C4-2B (cell line): ENCODE measurements at regions not wholly inside any gene's neighbourhood (a gene's known extent, or its start where the extent isn't known, plus 50 kb on each side); places are given as distances from the start of the nearest gene placed in this dataset.
"Not testable (repeated sequence)": the region's sequence is repeated elsewhere in the genome, so short reads cannot be mapped to it uniquely, and the experiment has no call there.

ENCODE experiments used
- H3K27ac ChIP-seq: fragments of 450-650 bp; 2 replicates; pipeline ENCODE4 v1.5.1; 2017
- CTCF ChIP-seq: fragments of 450-650 bp; conservative IDR thresholded peaks from 2 replicates; pipeline ENCODE4 v1.5.1; 2017; ENCODE audit warnings: mild to moderate bottlenecking
- ZFX ChIP-seq: fragments of 450-650 bp; IDR thresholded peaks from 2 replicates; pipeline ENCODE4 v1.6.1; 2017

- TF ChIP-seq CTCF (no peak), ZFX (no peak)
- H3K27ac ChIP-seq, result no peak overlapping the region
Measured at GRCh38 chr4:164134388-164134787, 619.5 kb upstream of the SMIM31 start.

DNA sequence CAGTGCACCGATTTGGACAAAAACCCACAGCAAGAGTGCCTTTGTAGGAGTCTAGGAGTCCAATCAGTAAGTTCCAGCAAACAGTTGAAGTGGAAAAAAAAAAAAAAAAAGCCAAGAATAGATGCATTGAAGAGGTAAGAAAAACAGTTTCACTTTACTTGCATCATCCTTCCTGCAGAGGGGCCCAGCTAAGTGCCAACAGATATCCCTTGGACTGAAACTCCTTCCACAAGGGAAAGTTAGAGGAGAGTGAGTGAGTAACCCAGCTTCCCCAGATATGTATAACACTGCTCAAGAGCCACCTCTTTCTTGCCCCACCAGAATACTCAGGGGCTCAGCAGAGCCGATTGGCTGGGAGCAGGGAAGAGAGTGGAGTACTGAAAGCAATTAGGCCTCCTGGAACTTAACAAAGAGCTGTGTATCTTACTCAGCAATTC is 617.7 kb upstream of the SMIM31 start:
- H3K27ac ChIP-seq, result no peak overlapping the region

GRCh38 chr4:164138521-164138920 is 615.4 kb upstream of the SMIM31 start:
- H3K27ac ChIP-seq, result no peak overlapping the region
- no peak for TF ChIP-seq CTCF
- no peak for TF ChIP-seq ZFX

More for the DNA sequence above, 617.7 kb upstream of the SMIM31 start:
- no peak for TF ChIP-seq CTCF
- TF ChIP-seq ZFX, result no peak

DNA sequence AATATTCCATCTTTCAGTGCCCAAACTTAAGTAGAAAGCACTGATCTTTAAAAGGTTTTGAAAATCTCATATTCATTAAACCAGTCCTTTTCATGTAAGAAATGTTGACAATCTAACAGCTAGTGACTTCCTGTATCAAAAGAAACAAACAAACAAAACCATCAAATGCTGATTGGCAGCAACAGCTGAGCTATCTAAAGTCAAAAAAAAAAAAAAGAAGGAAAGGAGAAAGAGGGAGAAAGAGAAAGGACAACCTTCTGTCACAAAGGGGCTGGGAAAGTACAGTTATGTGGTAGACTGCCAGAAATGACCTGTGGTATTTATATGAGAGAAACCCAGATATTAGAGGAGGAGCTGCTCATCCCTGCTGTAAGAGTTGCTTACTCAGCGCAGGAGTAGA is 614.6 kb upstream of the SMIM31 start:
- no peak overlapping the region for H3K27ac ChIP-seq
- TF ChIP-seq ZFX, result no peak
- TF ChIP-seq CTCF, result no peak

DNA sequence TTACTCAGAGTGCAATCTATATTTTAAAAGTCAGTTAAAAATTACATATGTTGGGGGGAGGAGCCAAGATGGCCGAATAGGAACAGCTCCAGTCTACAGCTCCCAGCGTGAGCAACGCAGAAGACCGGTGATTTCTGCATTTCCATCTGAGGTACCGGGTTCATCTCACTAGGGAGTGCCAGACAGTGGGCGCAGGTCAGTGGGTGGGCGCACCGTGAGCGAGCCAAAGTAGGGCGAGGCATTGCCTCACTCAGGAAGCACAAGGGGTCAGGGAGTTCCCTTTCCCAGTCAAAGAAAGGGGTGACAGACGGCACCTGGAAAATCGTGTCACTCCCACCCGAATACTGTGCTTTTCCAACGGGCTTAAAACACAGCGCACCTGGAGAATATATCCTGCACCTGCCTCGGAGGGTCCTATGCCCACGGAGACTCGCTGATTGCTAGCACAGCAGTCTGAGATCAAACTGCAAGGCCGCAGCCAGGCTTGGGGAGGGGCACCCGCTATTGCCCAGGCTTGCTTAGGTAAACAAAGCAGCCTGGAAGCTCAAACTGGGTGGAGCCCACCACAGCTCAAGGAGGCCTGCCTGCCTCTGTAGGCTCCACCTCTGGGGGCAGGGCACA is 612.1 kb upstream of the SMIM31 start:
- H3K27ac ChIP-seq, result not testable (repeated sequence)

DNA sequence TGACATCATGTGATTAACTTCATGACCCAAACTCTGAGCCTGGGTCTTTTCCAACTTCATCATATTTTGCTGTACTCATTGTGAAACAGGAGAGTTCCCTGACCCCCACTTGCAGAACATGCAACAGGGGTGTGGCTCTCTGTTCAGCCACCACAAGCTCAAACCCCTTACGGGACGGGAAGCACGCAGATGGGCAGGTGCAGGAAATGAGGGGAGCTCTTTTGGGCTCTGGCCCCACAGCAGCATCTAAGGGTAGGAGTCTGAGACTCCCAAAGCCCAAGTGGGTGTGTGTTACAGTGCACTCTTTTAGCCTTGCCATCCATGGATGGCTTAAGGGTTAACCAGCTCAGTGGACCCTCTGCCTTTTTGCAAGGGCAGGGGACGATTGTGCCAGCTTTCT is 599.5 kb upstream of the SMIM31 start:
- no peak for TF ChIP-seq CTCF
- TF ChIP-seq ZFX, result no peak
- H3K27ac ChIP-seq, result no peak overlapping the region

GRCh38 chr4:164169591-164169990 is 584.3 kb upstream of the SMIM31 start:
- TF ChIP-seq ZFX (no peak), CTCF (no peak)

DNA sequence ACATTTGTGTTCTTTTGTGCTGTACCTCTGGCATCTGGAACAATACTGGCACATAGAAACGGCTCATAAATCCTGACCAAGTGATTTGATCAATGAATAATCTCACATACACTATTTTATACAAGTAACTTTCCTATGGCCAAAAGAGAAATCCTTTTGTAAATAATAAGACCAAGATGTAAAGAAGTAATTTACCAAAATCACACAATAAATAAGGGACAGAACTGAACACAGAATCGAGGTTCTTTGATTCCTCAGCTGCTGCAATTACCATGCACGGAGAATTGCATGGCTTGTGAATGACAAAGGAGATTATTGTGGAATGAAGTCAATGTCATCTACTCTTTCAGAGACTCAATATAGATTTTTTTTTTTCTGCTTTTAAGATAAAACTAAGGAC is 576.8 kb upstream of the SMIM31 start:
- H3K27ac ChIP-seq, result no peak overlapping the region
- TF ChIP-seq CTCF, result no peak
- TF ChIP-seq ZFX, result no peak

More at GRCh38 chr4:164169591-164169990, 584.3 kb upstream of the SMIM31 start:
- no peak overlapping the region for H3K27ac ChIP-seq
